ENCODE measurements at regions not wholly inside any gene's neighbourhood (a gene's known extent, or its start where the extent isn't known, plus 50 kb on each side); places are given as distances from the start of the nearest gene placed in this dataset.
A peak's percentile ranks its signal among the peaks of the same experiment; 100 is the strongest.

DNA sequence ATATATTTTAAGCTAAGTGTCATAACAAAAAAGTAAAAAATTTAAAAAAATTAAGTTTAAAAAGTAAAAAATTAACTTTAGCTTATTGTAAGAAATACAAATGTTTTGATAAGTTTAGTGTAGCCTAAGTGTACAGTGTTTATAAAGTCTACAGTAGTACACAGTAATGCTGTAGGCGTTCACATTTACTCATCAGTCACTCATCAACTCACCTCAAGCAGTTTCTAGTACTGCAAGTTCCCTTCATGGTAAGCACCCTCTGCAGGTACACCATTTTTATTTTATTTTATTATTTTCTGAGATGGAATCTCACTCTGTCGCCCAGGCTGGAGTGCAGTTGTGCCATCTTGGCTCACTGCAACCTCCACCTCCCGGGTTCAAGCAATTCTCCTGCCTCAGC lies 316.0 kb downstream of the FGFR2 start:
- DNase-seq: no peak
- intact Hi-C loops (cut with DNase I): no loop called here
- Histone ChIP-seq H3K9me3 (replicated peaks in 1 of 3) (no peaks in the 10 kb centered on the region), H3K4me1 (replicated peaks in 1 of 2) (peaks cover 0 to 7% of the 10 kb centered on the region in 2 donors), H3K36me3 (replicated peaks in 1 of 2) (no peaks in the 10 kb centered on the region), H3K4me3 (no peak overlapping the region), H3K27ac (no peak overlapping the region), H3K27me3 (no peaks in the 10 kb centered on the region)
- 83 to 97% (median 95%) methylated on average over 3 of the region's 3 CpGs for WGBS, 4 donors
- no peak for TF ChIP-seq POLR2A (IDR thresholded peaks at IDR 0.05)
- TF ChIP-seq, protein P1, sequence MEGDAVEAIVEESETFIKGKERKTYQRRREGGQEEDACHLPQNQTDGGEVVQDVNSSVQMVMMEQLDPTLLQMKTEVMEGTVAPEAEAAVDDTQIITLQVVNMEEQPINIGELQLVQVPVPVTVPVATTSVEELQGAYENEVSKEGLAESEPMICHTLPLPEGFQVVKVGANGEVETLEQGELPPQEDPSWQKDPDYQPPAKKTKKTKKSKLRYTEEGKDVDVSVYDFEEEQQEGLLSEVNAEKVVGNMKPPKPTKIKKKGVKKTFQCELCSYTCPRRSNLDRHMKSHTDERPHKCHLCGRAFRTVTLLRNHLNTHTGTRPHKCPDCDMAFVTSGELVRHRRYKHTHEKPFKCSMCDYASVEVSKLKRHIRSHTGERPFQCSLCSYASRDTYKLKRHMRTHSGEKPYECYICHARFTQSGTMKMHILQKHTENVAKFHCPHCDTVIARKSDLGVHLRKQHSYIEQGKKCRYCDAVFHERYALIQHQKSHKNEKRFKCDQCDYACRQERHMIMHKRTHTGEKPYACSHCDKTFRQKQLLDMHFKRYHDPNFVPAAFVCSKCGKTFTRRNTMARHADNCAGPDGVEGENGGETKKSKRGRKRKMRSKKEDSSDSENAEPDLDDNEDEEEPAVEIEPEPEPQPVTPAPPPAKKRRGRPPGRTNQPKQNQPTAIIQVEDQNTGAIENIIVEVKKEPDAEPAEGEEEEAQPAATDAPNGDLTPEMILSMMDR (IDR thresholded peaks at IDR 0.05): no peak

DNA sequence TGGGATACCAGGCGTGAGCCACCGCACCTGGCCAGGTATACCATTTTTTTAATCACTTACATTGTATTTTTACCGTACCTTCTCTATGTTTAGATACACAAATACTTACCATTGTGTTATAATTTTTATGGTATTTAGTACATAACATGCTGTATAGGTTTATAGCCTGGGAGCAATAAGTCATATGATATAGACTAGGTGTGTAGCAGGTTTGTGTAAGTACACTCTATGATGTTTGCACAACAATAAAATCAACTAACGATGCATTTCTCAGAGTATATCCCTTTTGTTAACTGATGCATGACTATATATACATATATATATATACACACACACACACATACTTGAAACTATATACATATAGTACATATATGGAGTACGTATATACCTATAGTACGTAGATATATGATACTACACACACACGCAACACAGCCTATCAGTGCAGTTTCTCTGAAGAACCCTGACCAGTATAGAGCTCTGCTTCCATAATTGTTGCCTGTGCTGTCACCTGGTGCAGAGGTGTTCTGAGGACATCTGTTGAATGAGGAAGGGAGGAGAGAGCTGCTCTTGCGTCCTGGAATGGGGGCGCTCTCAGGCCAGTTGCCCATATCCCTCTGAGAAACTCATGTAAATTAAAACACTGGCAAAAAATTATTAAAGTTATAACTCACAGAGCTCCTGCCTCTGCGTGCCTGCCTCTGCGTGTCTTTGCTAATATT lies 315.3 kb downstream of the FGFR2 start:
- Histone ChIP-seq H3K27me3 (no peaks in the 10 kb centered on the region), H3K36me3 (replicated peaks in 1 of 2) (no peaks in the 10 kb centered on the region), H3K9me3 (replicated peaks in 1 of 3) (no peaks in the 10 kb centered on the region), H3K27ac (no peak overlapping the region), H3K4me1 (replicated peaks in 1 of 2) (peaks cover 0 to 7% of the 10 kb centered on the region in 2 donors), H3K4me3 (no peak overlapping the region)
- 96 to 97% (median 97%) methylated on average over 11 of the region's 11 CpGs for WGBS, 4 donors
- intact Hi-C loops (cut with DNase I): no loop called here
- no peak for DNase-seq
- no peak for TF ChIP-seq POLR2A (IDR thresholded peaks at IDR 0.05)
- TF ChIP-seq, protein P1 (IDR thresholded peaks at IDR 0.05): no peak

DNA sequence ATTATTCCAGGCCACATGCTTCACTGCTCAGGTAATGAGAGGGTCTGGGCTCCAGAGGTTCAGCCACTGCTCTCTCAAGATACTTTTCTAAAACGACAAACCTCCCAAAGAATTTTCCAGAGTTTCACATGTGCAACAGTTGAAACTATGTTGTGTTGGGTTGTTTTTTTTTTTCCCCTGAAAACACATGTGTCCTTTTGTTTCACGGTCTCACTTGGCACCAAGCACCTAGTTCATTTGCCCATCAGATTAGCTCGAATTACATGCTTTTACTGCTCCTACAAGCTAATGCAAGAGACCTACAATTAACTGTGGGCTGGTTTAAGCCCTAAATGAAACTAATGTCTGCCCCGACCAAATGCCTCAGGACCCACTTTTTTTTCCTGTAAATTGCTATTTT lies 313.3 kb downstream of the FGFR2 start:
- WGBS, 4 donors: 17 to 25% (median 21%) methylated on average over 4 of the region's 4 CpGs
- Histone ChIP-seq H3K9me3 (replicated peaks in 1 of 3) (no peaks in the 10 kb centered on the region), H3K27ac (no peak overlapping the region), H3K4me1 (replicated peaks in 1 of 2) (peaks cover 0 to 7% of the 10 kb centered on the region in 2 donors), H3K4me3 (no peak overlapping the region), H3K36me3 (replicated peaks in 1 of 2) (no peaks in the 10 kb centered on the region), H3K27me3 (no peaks in the 10 kb centered on the region)
- TF ChIP-seq, protein P1 (IDR thresholded peaks at IDR 0.05): no peak
- no peak for TF ChIP-seq POLR2A (IDR thresholded peaks at IDR 0.05)
- DNase-seq: peak in 6 of 7 donors; percentile 32 to 74 (median 54)
- intact Hi-C loops (cut with DNase I): no loop called here

DNA sequence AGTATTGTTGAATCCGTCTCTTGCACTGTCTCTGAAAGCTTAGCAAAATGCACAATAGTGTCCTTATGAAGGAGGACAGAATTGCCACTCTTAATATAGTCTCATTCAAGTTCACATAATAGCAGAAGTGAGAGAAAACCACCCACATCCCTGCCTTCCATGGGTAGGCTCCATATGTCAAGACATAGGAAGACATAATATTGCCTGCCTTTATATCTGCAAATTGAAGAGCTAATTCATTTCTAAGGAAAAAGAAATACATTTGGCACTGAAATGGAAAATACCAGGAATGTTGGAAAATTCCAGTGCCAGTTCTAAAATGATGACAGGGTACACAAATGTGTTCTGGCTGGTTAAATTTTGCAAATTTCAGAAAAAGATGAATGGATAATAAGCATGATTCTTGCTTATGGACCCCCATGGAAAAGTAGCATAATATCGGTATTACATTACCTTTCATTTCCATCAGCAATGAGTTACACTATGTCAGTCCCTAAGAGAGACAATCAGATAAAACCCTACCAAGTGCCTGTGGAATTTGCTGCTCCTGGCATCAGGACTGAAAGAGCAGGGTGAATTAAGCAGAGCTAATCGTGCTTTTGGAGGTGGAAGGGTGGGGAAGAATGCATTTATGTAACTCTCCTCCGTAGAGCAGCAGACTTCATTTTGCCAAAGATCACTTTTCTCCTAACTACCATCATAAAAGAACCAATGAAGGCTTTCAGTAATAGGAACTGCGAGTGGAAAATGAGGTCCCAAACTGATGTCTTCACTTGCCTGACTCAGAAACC lies 312.6 kb downstream of the FGFR2 start:
- TF ChIP-seq POLR2A (IDR thresholded peaks at IDR 0.05): no peak
- TF ChIP-seq, protein P1 (IDR thresholded peaks at IDR 0.05): no peak
- no peak for DNase-seq
- H3K4me3 ChIP-seq: no peak overlapping the region
- no peaks in the 10 kb centered on the region for H3K36me3 ChIP-seq (replicated peaks in 1 of 2)
- 75 to 83% (median 77%) methylated on average over 5 of the region's 5 CpGs for WGBS, 4 donors
- H3K27ac ChIP-seq: no peak overlapping the region
- H3K4me1 ChIP-seq (replicated peaks in 1 of 2): peaks cover 0 to 7% of the 10 kb centered on the region in 2 donors
- H3K27me3 ChIP-seq: no peaks in the 10 kb centered on the region
- no peaks in the 10 kb centered on the region for H3K9me3 ChIP-seq (replicated peaks in 1 of 3)
- intact Hi-C loops (cut with DNase I): no loop called here
